ENCODE measurements at regions not wholly inside any gene's neighbourhood (a gene's known extent, or its start where the extent isn't known, plus 50 kb on each side); places are given as distances from the start of the nearest gene placed in this dataset.

GRCh38 chr10:31147210-31147608 lies 115.5 kb upstream of the ZNF438 start:
- DNase-seq: no peak

GRCh38 chr10:31148951-31149350 lies 117.3 kb upstream of the ZNF438 start:
- DNase-seq: no peak

DNA sequence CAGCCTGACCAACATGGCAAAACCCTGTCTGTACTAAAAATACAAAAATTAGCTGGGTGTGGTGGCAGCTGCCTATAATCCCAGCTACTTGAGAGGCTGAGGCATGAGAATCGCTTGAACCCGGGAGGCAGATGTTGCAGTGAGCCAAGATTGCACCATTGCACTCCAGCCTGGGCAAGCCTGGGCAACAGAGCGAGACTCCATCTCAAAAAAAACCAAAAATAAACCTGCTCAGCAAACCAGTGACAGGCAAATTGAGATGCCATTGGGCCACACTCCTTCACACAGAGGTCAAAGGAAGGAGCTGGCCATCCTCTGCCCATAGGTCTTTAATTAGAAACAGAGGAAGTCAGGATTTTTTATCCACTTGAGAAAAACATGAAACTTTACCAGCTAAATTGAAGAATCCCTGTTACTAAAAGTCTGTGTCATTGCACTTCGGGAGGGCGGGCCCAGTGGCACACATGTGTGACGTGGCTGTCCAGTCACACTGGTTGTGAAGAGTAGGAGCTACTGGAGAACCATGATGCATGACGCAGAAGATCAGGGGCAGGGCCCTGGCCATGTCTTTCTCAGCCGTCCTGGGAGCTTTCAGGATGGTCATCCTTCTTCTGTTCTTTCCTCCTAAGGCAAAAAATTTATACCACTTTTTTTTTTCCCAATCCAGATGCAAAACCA lies 118.3 kb upstream of the ZNF438 start:
- DNase-seq: no peak

- no peak for DNase-seq
These were observed 119.6 kb upstream of the ZNF438 start for GRCh38 chr10:31151301-31151700.

- no peak for DNase-seq
These were observed 120.9 kb upstream of the ZNF438 start for GRCh38 chr10:31152421-31153135.

DNA sequence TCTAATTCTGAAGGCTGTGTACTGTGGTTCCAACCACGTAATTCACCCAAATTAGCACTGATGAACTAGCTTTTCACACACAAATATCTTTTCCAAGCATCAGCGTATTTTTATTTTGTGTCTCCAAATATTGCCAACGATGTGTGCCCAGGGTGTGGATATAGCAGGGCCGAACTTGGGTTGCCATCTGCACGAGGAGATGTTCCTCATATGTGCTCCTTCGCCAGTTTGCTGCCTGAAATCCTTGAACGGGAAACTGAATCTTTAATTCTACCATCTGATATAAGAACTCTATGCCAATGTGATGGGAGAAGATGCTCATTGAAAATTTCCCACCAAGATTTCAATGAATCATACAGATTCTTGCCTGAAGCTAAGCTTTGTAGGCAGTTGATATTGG lies 121.5 kb upstream of the ZNF438 start:
- DNase-seq: no peak

DNA sequence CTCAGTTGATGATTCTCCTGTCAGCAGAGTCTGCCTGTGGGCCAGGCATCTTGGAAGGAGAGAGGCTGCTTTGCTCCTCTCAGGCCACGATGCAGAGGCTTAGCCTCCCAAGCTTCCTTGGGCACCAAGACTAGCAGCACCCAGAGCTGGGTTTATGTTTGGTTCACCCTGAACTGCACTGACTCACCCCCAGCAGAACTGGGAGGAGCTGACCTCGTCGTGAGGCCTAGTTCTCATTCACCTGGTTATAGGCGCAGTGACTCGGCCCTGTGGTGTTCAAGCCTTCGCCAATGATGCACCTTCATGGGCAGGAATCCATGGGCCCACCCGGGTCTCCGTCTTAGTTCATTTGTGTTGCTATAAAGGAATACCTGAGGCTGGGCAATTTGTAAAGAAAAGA lies 122.0 kb upstream of the ZNF438 start:
- no peak for DNase-seq

- no peak for DNase-seq
These were observed 123.3 kb upstream of the ZNF438 start for GRCh38 chr10:31154996-31155395.

- no peak for DNase-seq
These were observed 125.7 kb upstream of the ZNF438 start for GRCh38 chr10:31157123-31158010.

DNA sequence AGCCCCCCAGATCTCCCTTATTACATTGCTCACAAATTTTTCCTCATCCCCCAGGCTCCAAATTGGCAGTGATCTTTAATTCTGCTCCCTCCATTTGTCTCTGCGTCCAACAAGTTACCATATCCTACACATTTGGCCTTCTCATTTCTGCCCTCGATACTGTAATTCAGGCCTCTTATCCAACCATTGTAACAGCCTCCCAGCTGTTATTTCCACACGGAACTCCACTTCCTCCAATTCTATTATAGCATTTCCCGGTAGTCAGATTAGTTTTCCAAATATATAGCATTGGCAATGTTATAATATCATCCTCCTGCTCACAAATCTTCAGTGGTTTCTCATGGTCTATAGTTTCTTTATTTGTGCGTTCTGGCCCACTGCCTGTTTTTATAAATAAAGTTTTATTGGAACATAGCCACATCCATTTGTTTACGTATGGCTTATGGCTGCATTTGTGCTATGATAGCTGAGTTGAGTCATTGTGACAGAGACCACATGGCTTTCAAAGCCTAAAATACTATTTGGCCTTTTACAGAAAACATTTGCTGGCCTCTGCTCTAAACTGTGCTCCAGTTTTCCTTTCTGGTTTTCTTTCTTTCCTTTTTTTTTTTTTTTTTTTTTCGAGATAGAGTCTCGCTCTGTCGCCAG lies 126.5 kb upstream of the ZNF438 start:
- DNase-seq: no peak

- no peak for DNase-seq
These were observed 134.9 kb upstream of the ZNF438 start for GRCh38 chr10:31166606-31167005.

DNA sequence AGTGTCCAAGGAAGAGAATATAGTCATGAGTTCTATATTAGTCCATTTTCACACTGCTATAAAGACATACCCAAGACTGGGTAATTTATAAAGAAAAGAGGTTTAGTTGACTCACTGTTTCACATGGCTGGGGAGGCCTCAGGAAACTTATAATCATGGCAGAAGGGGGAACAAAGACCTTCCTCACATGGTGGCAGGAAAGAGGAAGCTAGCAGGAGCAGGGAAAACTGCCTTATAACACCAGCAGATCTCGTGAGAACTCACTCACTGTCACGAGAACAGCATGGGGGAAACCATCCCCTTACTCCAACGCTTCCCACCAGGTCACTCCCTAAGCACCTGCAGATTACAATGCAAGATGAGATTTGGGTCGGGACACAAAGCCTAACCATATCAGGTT lies 139.0 kb upstream of the ZNF438 start:
- no peak for DNase-seq

DNA sequence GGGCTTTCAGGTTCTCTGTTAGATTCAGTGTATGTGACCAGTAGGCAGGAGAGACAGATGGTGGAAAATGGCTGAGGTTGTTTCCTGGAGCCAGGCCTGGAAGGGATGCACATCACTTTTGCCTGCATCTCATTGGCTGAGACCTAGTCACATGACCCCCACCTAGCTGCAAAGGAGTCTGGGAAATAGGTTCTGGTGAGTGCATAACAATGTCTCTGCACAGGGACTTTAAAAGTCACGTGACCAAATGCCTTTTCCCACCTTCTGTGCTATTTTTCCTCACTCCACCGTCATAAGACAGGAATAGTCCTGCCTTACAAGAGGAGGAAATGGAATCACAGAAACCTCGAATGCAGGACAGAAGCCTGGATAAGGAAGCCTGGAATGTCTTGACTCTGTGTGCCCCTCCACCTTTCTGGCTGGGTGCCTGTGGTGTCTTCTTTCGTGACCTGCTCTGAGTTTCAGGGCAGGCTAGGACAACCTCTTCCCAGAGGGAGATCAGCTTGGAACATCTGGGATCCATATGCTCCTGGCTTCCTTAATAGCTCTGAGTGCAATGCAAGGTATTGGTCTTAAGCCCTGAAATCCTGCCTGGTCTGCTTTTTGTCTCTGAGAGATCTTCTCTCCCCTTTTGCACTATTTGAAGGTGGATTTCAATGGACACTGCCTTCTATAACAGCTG lies 139.9 kb upstream of the ZNF438 start:
- DNase-seq: no peak

GRCh38 chr10:31172925-31173324 lies 141.3 kb upstream of the ZNF438 start:
- no peak for DNase-seq

DNA sequence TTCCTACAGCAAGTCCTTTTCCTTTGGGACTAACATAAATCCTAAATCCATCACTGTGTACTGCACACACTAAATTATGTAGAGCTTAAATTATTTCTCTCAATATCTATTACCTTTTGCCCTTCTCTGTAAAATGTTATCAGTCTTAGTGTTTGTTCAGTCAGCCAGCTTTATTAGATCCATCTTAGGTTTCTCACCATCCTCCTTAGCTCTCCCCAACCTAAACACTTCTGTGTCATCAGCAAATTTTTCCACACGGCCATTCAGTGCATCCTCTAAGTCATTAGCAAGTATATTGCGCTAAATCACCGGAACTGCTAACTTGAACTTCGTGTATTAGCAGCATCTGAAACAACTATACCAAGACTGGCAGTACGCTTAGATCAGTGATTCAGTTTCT lies 142.1 kb upstream of the ZNF438 start:
- no peak for DNase-seq

- no peak for DNase-seq
These were observed 139.8 kb upstream of the ZEB1 start for GRCh38 chr10:31179091-31179680.

GRCh38 chr10:31186225-31187000 lies 132.6 kb upstream of the ZEB1 start:
- no peak for DNase-seq

DNA sequence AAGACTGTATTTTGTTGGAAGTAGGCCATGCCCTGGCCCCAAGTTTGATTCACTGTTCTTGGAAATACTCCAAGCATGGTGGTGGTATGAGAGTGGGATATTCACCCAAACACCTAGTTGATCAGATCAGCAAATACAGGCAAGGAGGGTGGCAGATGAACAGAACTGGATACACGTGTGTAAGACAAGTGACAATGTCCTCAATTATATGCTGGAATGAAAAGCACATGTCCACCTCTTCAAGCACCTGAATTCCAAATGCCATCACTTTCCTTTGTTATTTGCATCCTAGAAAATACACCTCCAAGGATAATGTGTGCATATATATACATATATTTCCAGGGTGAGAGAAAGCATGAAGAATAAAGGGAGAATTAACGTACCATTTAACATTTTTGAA lies 131.8 kb upstream of the ZEB1 start:
- no peak for DNase-seq

DNA sequence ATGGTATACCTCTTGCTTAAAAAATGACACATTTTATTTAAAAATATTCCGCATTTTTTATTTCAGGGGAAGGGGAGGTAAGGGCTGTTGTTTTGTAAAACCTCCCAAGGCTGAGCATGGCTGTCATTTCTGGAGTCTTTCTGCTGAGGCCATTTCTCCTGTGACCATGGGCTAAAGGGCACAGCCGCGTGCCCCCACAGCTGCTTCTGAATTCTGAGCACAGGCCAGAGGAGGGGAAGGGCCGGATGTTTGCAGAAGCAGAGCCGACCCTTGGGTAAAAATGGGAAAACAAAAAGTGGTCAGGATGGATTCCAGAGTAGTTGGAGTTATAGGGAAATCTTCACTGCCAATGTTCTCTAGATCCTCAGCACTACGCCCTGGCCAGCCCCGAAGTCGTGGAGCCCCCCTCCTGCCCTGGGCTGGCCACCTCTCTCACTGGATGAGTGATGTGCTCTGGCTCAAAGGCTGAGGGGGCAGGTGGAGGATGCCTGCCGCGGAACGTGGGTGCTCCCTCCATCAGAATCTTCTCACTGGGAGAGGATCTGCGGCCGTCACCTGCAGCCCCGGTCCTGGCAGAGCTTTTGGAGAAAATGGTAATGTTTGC lies 131.3 kb upstream of the ZEB1 start:
- no peak for DNase-seq

GRCh38 chr10:31188792-31189406 lies 130.1 kb upstream of the ZEB1 start:
- no peak for DNase-seq

GRCh38 chr10:31190488-31190887 lies 128.5 kb upstream of the ZEB1 start:
- DNase-seq: no peak
